HG03064 (cell line): ENCODE measurements at regions not wholly inside any gene's neighbourhood (a gene's known extent, or its start where the extent isn't known, plus 50 kb on each side); places are given as distances from the start of the nearest gene placed in this dataset.
"Not testable (repeated sequence)": the region's sequence is repeated elsewhere in the genome, so short reads cannot be mapped to it uniquely, and the experiment has no call there.

ENCODE experiments used
- ATAC-seq: cut with Tn5 transposase; IDR thresholded peaks from one replicate; pipeline ENCODE4 v1.9.1; 2021; ENCODE audit warnings: low read depth; ENCODE audit not compliant: unreplicated experiment

GRCh38 chr2:59856391-59856790 is 697.1 kb downstream of the BCL11A start:
- no peak for ATAC-seq

- no peak for ATAC-seq
Measured at GRCh38 chr2:59853032-59853431, 700.4 kb downstream of the BCL11A start.

- no peak for ATAC-seq
Measured at GRCh38 chr2:59851836-59852475, 701.5 kb downstream of the BCL11A start.

GRCh38 chr2:59850554-59850953 is 702.9 kb downstream of the BCL11A start:
- no peak for ATAC-seq

- no peak for ATAC-seq
Measured at GRCh38 chr2:59833941-59834340, 719.5 kb downstream of the BCL11A start.

- ATAC-seq: no peak
Measured at GRCh38 chr2:59830601-59831000, 722.9 kb downstream of the BCL11A start.

GRCh38 chr2:59827677-59828076 is 725.8 kb downstream of the BCL11A start:
- no peak for ATAC-seq

GRCh38 chr2:59826177-59826576 is 727.3 kb downstream of the BCL11A start:
- ATAC-seq: no peak

GRCh38 chr2:59824314-59824713 is 729.1 kb downstream of the BCL11A start:
- no peak for ATAC-seq

GRCh38 chr2:59816075-59816474 is 737.4 kb downstream of the BCL11A start:
- ATAC-seq: no peak

GRCh38 chr2:59810283-59810682 is 743.2 kb downstream of the BCL11A start:
- ATAC-seq: not testable (repeated sequence)

GRCh38 chr2:59806486-59806885 is 747.0 kb downstream of the BCL11A start:
- ATAC-seq: no peak

GRCh38 chr2:59804732-59805131 is 748.7 kb downstream of the BCL11A start:
- no peak for ATAC-seq

GRCh38 chr2:59803586-59803985 is 749.9 kb downstream of the BCL11A start:
- no peak for ATAC-seq

GRCh38 chr2:59798687-59799232 is 754.7 kb downstream of the BCL11A start:
- no peak for ATAC-seq

GRCh38 chr2:59791004-59791618 is 762.3 kb downstream of the BCL11A start:
- no peak for ATAC-seq

GRCh38 chr2:59790186-59791003 is 763.1 kb downstream of the BCL11A start:
- ATAC-seq: no peak

- ATAC-seq: no peak
Measured at GRCh38 chr2:59789523-59789922, 763.9 kb downstream of the BCL11A start.

- ATAC-seq: no peak
Measured at GRCh38 chr2:59787095-59787494, 766.4 kb downstream of the BCL11A start.

GRCh38 chr2:59786684-59787083 is 766.8 kb downstream of the BCL11A start:
- ATAC-seq: no peak

GRCh38 chr2:59779571-59779970 is 773.9 kb downstream of the BCL11A start:
- ATAC-seq: no peak
